GM18498 (cell line): ENCODE measurements at regions not wholly inside any gene's neighbourhood (a gene's known extent, or its start where the extent isn't known, plus 50 kb on each side); places are given as distances from the start of the nearest gene placed in this dataset.
"Not testable (repeated sequence)": the region's sequence is repeated elsewhere in the genome, so short reads cannot be mapped to it uniquely, and the experiment has no call there.

Experiments
- ATAC-seq: cut with Tn5 transposase; IDR thresholded peaks from one replicate; pipeline ENCODE4 v1.9.1; 2021; ENCODE audit warnings: mild to moderate bottlenecking, moderate library complexity; ENCODE audit not compliant: unreplicated experiment

DNA sequence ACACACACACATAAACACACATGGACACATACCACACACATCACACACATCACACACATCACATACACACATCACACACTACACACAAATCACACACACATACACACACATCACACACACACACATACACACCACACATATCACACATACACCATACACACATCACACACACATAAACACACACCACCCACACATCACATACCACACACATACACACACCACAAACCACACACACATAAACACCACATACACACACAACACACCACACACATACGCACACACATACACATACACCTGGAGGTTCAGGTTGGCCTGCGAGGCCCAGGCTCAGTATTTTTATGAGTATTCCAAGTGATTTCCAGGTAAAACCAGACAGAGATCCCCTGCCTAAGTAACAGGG, 279.5 kb downstream of the FOXL1 start:
- no peak for ATAC-seq

DNA sequence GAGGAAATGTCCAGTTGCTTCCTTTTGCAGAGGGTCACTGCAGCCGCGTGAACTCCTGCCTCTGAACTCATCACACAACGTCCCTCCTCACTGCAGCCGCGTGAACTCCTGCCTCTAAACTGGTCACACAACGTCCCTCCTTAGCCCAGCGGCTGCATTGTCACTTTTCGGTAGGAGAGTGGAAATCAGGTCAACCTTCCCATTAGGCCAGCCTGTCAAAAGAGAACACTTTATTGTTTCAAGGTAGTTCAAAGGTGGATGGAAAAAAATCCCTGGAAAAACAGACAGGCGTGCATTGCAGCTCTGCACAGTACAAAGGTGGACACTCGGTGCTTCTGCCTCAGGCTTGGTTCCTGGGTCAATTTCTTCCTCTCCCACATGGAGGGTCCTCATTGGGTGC, 280.2 kb downstream of the FOXL1 start:
- no peak for ATAC-seq

DNA sequence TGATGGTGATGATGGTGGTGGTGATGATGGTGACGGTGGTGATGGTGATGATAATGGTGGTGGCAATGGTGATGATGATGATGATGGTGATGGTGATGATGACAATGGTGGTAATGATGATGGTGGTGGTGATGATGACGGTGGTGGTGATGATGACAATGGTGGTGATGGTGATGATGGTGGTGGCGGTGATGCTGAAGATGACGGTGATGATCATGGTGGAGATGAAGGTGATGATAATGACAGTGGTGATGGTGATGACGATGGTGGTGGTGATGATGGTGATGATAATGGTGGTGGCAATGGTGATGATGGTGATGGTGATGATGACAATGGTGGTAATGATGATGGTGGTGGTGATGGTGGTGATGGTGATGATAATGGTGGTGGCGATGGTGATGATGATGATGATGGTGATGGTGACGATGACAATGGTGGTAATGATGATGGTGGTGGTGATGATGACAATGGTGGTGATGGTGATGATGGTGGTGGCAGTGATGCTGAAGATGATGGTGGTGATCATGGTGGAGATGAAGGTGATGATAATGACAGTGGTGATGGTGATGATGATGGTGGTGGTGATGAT, 283.0 kb downstream of the FOXL1 start:
- ATAC-seq: not testable (repeated sequence)

GRCh38 chr16:86862595-86863280, 284.4 kb downstream of the FOXL1 start:
- ATAC-seq: no peak

DNA sequence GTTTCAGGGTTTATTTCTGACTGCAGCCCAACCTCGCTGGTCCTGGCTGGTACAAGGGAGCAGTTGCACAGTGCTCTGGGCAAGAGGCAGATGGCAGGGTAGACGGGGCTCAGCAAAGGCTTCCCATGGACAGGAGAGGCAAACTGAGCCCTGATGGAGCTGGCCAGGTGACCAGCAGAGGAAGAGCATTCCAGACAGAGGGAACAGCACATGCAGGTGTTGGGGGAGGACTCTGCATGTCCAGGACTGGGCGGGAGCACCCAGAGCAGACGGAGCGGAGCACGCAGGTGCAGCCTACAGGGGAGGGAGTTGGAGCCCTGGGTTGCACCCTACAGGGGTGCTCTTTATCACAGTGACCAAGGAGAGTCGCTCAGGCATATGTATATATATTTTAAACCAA, 285.3 kb downstream of the FOXL1 start:
- ATAC-seq: no peak

DNA sequence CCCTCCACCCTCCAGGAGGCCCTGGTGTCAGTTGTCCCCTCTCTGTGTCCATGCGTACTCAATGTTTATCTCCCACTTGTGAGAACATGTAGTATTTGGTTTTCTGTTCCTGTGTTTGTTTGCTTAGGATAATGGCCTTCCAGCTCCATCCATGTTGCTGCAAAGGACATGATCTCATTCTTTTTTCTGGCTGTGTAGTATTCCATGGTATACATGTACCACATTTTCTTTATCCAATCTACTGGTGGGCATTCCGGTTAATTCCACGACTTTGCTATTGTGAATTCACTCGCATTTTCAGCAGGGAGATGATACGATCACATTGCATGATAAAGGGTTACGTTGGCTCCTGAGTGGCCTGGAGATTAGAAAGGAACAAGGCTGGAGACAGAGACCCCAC, 286.2 kb downstream of the FOXL1 start:
- no peak for ATAC-seq

GRCh38 chr16:86865851-86866662, 287.7 kb downstream of the FOXL1 start:
- ATAC-seq: no peak

GRCh38 chr16:86866986-86867722, 288.8 kb downstream of the FOXL1 start:
- ATAC-seq: no peak

DNA sequence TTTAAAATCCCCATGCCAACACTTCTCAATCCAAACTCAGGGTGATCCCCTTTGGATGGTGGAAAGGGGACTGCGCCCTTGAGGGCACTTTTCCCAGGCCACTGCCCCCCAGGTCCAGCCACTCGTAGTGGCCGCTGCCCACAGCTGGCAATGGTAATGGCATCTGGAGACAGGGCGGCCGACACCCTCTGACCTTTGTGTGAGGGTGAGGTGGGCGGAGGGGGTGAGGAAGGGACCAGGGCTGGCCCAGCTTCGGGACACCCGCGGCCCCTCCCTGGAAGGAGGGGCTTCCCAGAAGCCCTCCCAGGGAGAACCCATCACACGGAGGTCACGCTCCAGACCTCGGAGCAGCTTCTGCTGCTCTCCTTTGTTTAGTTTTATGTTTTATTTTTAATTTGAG, 289.7 kb downstream of the FOXL1 start:
- no peak for ATAC-seq

DNA sequence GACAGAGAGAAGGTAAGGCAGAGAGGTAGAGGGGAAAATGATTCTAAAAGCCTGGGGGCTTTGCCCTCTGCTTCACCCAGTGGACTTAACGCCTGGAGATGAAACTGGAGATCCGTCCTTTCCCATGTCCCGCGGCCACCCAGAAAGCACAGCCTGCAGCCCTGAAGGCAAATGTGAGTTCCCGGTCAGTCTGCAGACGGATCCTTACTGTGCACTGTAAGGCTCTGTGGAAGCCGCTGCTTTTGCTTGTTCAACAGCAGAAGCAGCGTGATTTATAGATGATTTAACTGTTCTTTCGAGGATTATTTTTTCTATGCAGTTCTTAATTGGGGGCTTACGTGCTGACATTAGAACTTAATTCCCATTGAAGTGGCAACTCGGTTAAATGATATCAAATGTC, 290.4 kb downstream of the FOXL1 start:
- no peak for ATAC-seq

GRCh38 chr16:86869288-86870022, 291.1 kb downstream of the FOXL1 start:
- no peak for ATAC-seq

GRCh38 chr16:86870380-86870779, 292.0 kb downstream of the FOXL1 start:
- no peak for ATAC-seq

DNA sequence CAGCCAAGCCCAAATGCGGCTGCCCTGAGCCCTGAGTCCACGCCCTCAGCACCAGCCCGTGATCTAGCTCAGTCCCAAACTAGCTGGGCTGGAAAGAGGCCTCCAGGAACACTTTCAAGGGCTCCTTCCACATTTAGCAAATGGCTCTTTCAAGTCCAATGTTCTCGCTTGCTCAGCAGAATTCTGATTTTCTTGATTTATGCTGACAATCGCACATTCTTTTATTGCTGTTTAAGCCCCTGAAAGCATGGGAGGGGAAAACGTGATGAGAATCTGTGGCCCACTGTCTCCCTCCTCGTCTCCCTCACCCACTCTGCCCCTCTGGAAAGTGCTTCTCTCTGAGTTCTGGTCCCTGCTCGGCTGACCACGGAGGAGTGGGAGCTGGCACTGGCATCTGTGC, 293.8 kb downstream of the FOXL1 start:
- no peak for ATAC-seq

DNA sequence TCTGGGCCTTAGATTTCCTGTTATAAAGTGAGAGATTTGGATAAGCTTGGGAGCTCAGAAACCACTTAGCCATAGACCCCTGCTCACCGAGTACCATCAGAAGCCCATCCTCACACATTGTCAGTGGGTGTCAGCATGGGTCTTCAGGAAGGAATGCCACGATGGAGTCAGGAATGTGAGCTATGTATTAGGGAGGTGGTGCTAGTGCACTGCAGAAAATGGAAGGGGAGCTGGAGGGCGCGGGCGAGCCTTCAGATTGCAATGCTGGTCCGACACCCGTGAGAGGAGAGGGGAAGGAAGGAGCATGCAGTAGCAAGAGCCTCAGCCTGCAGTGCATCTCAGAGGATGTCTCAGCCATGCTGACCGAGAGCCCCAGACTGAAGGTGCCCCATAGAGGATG, 294.5 kb downstream of the FOXL1 start:
- ATAC-seq: no peak

DNA sequence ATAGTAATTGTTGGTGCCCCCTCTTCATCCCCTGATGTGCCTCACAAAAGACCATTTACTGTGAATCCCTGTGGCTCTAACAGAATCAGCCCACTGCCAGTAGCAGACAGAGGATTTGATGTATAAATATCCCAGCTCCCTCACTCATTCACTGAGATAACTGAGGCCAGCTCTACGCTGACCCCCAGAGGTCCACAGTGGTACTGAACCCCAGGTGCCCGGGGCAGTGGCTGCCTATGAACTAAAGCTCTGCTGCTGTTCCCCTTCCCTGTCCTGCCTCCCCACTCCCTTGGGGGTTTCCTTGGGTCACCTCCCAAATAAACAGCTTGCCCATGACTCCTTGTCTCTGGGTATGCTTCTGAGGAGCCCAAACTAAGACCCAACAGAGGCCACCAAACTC, 295.8 kb downstream of the FOXL1 start:
- ATAC-seq: no peak

DNA sequence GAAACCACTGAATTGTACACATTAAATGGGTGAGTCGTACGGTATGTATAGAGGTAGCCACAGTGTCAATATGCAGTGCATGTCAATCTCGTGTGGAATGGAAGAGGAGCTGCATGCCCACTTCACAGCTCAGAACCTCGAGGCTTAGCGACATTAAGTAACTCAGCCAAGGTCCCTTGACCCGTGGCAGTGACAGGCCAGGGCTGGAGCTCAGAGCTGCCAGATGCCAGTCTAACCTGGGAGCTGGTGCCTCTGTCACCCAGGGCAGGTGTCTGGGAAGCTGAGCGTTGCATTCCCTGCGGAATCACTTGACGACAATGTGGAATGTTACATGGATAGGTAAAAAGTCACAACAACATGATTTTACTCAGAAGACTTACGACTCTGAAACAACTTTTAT, 298.1 kb downstream of the FOXL1 start:
- ATAC-seq: no peak

GRCh38 chr16:86877108-86877507, 298.8 kb downstream of the FOXL1 start:
- no peak for ATAC-seq

DNA sequence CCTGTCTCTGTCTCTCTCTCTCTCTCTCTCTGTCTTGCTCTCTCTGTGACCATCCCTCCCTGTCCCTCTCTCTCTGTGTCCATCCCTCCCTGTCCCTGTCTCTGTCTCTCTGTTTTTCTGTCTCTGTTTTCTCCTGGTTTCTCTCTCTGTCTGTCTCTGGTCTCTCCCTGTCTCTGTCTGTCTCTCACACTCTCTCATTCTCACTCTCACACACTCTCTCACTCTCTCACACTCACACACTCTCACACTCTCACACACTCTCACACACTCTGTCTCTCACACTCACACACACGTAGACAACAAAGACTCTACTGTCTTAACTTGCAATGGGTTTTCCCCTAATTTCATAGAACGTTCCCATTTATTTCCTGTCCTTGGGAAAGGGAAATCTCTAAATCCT, 299.5 kb downstream of the FOXL1 start:
- no peak for ATAC-seq

GRCh38 chr16:86878236-86879080, 300.1 kb downstream of the FOXL1 start:
- ATAC-seq: no peak

DNA sequence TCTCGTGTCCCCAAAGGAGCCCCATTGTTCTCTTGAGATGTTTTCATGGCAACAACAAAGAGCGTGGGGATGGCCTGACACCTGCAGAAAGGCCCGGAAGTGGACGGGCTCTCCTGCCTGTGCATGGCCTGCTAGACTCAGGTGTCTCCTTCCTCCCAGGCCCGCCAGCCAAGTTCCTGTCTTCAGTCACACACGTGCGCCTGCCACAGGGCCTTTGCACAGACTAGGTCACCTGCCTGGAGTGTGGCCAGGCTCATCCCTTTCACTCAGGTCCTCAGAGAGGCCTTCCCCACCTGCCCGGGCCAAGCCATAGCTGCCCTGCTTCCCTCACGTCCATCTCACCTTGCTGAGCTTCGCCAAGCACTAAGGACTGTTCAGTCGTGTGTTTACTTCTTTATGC, 300.9 kb downstream of the FOXL1 start:
- ATAC-seq: no peak
